HG02943 (cell line): ENCODE measurements at regions not wholly inside any gene's neighbourhood (a gene's known extent, or its start where the extent isn't known, plus 50 kb on each side); places are given as distances from the start of the nearest gene placed in this dataset.

Experiments
- ATAC-seq: cut with Tn5 transposase; IDR thresholded peaks from one replicate; pipeline ENCODE4 v1.9.1; 2021; ENCODE audit warnings: mild to moderate bottlenecking, low read depth, moderate library complexity; ENCODE audit not compliant: unreplicated experiment

- no peak for ATAC-seq
Measured at GRCh38 chr12:114783089-114783618, 99.2 kb upstream of the TBX3 start.

GRCh38 chr12:114780746-114781399 lies 96.9 kb upstream of the TBX3 start:
- no peak for ATAC-seq

GRCh38 chr12:114779647-114780046 lies 95.7 kb upstream of the TBX3 start:
- no peak for ATAC-seq

- no peak for ATAC-seq
Measured at GRCh38 chr12:114779186-114779585, 95.2 kb upstream of the TBX3 start.

- no peak for ATAC-seq
Measured at GRCh38 chr12:114776731-114777442, 92.9 kb upstream of the TBX3 start.

GRCh38 chr12:114774699-114775098 lies 90.7 kb upstream of the TBX3 start:
- ATAC-seq = no peak

- no peak for ATAC-seq
Measured at GRCh38 chr12:114774197-114774596, 90.2 kb upstream of the TBX3 start.

GRCh38 chr12:114770323-114770722 lies 86.3 kb upstream of the TBX3 start:
- ATAC-seq = no peak

GRCh38 chr12:114769634-114770033 lies 85.7 kb upstream of the TBX3 start:
- ATAC-seq = no peak

- ATAC-seq = no peak
Measured at GRCh38 chr12:114767906-114768722, 84.1 kb upstream of the TBX3 start.

- ATAC-seq = no peak
Measured at GRCh38 chr12:114767084-114767760, 83.2 kb upstream of the TBX3 start.

- ATAC-seq = no peak
Measured at GRCh38 chr12:114765960-114766691, 82.2 kb upstream of the TBX3 start.

GRCh38 chr12:114764510-114764909 lies 80.5 kb upstream of the TBX3 start:
- ATAC-seq = no peak

- no peak for ATAC-seq
Measured at GRCh38 chr12:114762490-114763110, 78.6 kb upstream of the TBX3 start.

- ATAC-seq = no peak
Measured at GRCh38 chr12:114760151-114760877, 76.3 kb upstream of the TBX3 start.

GRCh38 chr12:114759635-114760034 lies 75.7 kb upstream of the TBX3 start:
- no peak for ATAC-seq

- ATAC-seq = no peak
Measured at GRCh38 chr12:114757684-114758325, 73.8 kb upstream of the TBX3 start.

- no peak for ATAC-seq
Measured at GRCh38 chr12:114752217-114752616, 68.2 kb upstream of the TBX3 start.
